Thymus (tissue), 11 donors: ENCODE measurements at regions not wholly inside any gene's neighbourhood (a gene's known extent, or its start where the extent isn't known, plus 50 kb on each side); places are given as distances from the start of the nearest gene placed in this dataset.

Experiments used
- DNase-seq, 9 donors: peaks; one replicate each; pipeline ENCODE4 v3.0.0-alpha.2; 2013; ENCODE audit warnings: low spot score in 9 of 9, low read depth in 6 of 9, missing footprints in 1 of 9
- H3K27ac ChIP-seq, 2 donors: one replicate each; pipeline ENCODE4 v1.5.1; 2013; ENCODE audit warnings: control low read depth in 1 of 2, low read depth in 1 of 2, low read length in 1 of 2, mild to moderate bottlenecking in 1 of 2, moderate library complexity in 1 of 2
- H3K27me3 ChIP-seq, 2 donors: one replicate each; pipeline ENCODE4 v1.5.1; 2013; ENCODE audit warnings: low read length in 1 of 2; ENCODE audit not compliant: control insufficient read depth in 2 of 2, insufficient read depth in 1 of 2
- H3K36me3 ChIP-seq, 2 donors: one replicate each; pipeline ENCODE4 v1.5.1; 2013; ENCODE audit warnings: low read length in 1 of 2, mild to moderate bottlenecking in 1 of 2, moderate library complexity in 1 of 2; ENCODE audit not compliant: control insufficient read depth in 2 of 2, insufficient read depth in 2 of 2
- H3K4me1 ChIP-seq, 2 donors: one replicate each; pipeline ENCODE4 v1.5.1; 2013; ENCODE audit warnings: low read length in 2 of 2; ENCODE audit not compliant: control insufficient read depth in 2 of 2, insufficient read depth in 2 of 2
- H3K4me3 ChIP-seq, 2 donors: one replicate each; pipeline ENCODE4 v1.5.1; 2013; ENCODE audit warnings: low read length in 2 of 2, control low read depth in 1 of 2, mild to moderate bottlenecking in 1 of 2
- H3K9me3 ChIP-seq, 2 donors: one replicate each; pipeline ENCODE4 v1.5.1; 2013; ENCODE audit warnings: low read length in 1 of 2, mild to moderate bottlenecking in 1 of 2; ENCODE audit not compliant: control insufficient read depth in 2 of 2, insufficient read depth in 1 of 2
- WGBS: extraction: QIAGEN DNeasy Blood & Tissue Kit; methylation state at CpG from one replicate; pipeline ENCODE4 v1.1.7; 2013; 5-methylcytosine and 5-hydroxymethylcytosine counted together
- donor health status: healthy.

DNA sequence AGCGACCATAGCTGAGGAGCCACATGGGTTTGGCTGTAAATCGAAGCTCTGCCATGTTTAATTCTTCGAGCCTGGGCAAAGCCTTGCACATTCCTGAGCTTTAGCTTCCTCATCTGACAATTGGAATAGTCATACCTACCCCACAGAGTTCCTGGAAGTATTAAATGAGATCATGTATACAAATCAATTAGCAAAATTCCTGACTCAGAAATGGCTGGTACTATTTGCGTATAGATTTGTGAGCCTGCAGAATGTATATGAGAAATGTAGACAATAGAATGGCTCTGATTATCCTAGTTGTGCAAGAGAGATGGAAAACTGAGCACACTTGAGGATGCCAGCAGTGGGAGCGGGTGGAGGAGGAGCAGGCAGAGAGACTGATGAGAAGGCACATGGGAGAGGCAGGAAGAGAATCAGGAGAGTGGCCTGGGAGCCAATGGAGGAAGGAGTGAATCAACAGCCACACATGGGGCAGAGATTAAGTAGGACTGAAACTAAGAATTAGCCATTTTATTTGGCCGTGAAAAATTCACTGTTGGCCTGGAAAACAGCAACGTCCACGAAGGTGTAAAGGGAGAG lies 128.0 kb upstream of the C1GALT1 start:
- Histone ChIP-seq H3K4me1 (no peaks in the 10 kb centered on the region), H3K4me3 (no peak overlapping the region), H3K27me3 (no peaks in the 10 kb centered on the region), H3K27ac (no peak overlapping the region), H3K36me3 (no peaks in the 10 kb centered on the region), H3K9me3 (no peaks in the 10 kb centered on the region)
- DNase-seq, result no peak
- WGBS, result 90% methylated on average over 8 of the region's 8 CpGs

DNA sequence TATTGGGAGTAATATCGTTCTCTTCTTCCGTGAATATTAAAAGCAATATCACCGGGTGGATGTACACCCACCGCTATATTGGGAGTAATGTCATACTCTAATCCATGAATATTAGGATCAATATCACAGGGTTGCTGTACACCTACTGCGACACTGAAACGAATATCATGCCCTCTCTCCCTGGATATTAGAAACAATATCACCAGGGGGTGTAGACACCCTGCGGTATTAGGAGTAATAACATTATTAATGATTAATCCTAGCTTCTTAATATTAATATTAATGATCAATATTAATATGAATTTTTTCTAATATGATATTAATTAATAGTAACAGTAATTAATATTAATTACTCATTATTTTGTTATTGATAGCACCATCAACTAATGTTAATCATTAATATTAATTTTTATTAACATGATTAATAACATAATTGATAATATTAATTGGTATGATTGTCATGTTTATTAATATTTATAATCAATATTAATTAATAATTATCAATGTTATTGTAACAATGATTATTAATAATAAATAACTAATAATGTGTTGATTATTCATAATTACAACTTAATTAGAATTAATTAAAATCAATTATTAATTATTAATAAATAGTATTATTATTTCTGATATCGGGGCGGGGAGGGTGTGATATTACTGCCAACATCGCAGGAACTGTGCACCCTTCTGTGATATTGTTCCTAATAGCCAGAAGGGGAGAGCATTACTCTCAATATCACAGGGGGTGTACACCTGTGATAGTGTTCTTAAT lies 121.3 kb upstream of the C1GALT1 start:
- 97% methylated on average over 10 of the region's 10 CpGs for WGBS
- no peaks in the 10 kb centered on the region for H3K4me1 ChIP-seq
- H3K9me3 ChIP-seq, result no peaks in the 10 kb centered on the region
- no peak for DNase-seq
- H3K36me3 ChIP-seq, result no peaks in the 10 kb centered on the region
- H3K27ac ChIP-seq, result no peak overlapping the region
- no peak overlapping the region for H3K4me3 ChIP-seq
- no peaks in the 10 kb centered on the region for H3K27me3 ChIP-seq

DNA sequence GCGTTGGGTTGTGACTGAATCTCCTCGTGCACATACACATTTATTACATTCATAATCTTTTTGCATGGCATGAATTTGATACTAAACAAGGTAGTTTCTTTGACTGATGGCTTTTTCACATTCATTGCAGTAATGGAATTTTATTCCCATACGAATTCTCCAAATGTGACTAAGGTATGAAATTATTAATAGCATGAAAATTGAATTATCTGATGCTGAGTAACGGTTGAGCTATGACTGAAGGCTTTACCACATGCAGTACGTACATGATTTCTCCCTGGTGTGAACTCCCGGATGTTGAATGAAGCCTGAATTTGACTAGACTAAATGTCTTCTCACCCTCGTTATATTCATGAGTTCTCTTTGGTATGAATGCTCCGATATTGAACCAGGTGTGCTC lies 104.4 kb upstream of the C1GALT1 start:
- no peak for DNase-seq
- H3K36me3 ChIP-seq, result no peaks in the 10 kb centered on the region
- H3K4me1 ChIP-seq, result no peaks in the 10 kb centered on the region
- no peaks in the 10 kb centered on the region for H3K27me3 ChIP-seq
- no peak overlapping the region for H3K4me3 ChIP-seq
- 87% methylated on average over 8 of the region's 8 CpGs for WGBS
- H3K27ac ChIP-seq, result no peak overlapping the region
- H3K9me3 ChIP-seq, result no peaks in the 10 kb centered on the region

DNA sequence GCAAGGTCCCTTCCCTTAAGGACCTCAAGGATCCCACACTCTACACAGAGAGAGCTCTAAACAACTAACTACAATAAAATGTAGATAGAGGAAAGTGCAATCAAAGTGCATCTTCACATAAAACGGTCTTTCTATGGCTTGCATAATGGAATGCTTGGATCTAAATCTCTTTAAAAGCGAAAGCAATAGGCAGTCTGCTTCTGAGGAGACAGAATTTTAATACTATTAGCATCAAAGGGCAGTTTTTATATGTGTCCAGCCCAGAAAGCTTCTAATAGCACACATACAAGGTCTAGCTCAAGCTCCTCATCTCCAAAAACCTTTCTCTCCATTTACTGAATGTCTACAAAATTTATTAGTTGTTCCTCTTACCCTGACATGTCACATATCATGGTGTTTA lies 101.5 kb upstream of the C1GALT1 start:
- Histone ChIP-seq H3K27me3 (no peaks in the 10 kb centered on the region), H3K9me3 (no peaks in the 10 kb centered on the region), H3K4me3 (no peak overlapping the region), H3K4me1 (no peaks in the 10 kb centered on the region), H3K27ac (no peak overlapping the region), H3K36me3 (no peaks in the 10 kb centered on the region)
- no peak for DNase-seq
- 68% methylated on average over 2 of the region's 2 CpGs for whole genome bisulfite sequencing

DNA sequence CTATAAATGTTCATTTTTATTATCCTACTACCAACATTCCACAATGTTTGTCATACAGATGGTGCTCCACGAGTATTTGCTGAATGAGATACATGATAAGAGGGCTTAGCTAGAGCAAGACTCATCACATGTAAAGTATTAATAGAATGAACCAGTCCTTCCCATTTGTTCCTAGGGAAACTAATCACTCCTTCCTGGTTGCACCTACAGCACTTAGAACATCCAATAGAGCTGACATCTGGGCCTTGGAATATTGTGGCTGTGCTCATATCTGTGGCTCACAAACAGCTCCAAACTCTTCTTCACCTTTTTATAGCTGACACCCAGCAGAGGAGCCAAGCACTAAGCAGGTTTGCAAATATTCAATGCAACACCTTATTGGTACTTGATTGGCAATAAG lies 91.9 kb upstream of the C1GALT1 start:
- no peaks in the 10 kb centered on the region for H3K36me3 ChIP-seq
- H3K9me3 ChIP-seq, result peaks cover 0 to 8% of the 10 kb centered on the region in 2 donors
- no peaks in the 10 kb centered on the region for H3K27me3 ChIP-seq
- no peak for DNase-seq
- no peaks in the 10 kb centered on the region for H3K4me1 ChIP-seq
- WGBS, result 90% methylated on average over 1 of the region's 1 CpG
- no peak overlapping the region for H3K4me3 ChIP-seq
- H3K27ac ChIP-seq, result no peak overlapping the region

DNA sequence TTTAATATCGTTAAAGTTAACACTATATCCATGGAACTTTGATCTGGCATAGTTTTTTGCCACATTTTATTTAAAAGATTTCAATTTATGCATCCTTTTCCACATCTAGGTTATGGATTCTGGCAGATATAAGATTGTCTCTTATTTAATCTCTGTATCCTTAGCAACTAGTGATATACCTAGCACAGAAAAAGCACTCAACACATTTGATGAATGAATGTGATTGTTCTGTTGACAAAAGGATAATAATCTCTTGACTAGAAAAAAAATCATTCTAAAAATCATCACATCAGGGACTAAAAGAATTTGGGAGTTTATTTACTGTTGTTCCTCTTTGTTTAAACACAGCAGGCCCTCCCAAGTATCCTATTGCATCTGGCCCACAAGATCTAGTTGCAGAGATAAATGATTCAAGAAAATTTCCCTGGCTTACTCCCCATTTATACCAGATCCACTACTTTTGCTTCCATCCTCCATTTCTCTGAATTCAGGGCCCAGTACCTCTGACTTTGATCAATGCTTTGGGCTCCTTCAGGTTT lies 84.0 kb upstream of the C1GALT1 start:
- Histone ChIP-seq H3K9me3 (no peaks in the 10 kb centered on the region), H3K4me3 (no peak overlapping the region), H3K36me3 (no peaks in the 10 kb centered on the region), H3K27me3 (no peaks in the 10 kb centered on the region), H3K4me1 (no peaks in the 10 kb centered on the region), H3K27ac (no peak overlapping the region)
- WGBS, result 99% methylated on average over 1 of the region's 1 CpG
- DNase-seq, result no peak

DNA sequence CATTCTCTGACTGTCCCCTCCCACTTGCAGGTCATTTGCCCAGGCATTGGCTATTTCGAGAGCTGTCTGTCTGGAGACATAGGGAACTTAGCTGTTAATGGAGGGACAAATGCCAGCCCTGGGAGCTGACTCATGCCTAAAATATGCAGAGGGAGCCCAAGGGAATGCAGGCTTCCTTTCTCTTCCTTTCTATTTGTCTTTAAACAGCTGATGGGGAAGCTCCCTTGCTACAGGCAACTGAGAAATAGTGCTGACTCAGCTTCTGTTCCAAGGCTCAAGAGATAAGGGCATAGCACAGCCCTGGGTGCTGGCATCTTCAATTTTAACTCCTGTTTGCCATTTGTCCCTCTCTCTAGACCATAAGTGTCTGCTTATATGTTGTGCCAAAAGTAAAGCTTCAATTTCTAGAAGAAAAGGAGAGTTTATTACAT lies 82.7 kb upstream of the C1GALT1 start:
- WGBS, result 91% methylated on average over 1 of the region's 1 CpG
- Histone ChIP-seq H3K27me3 (no peaks in the 10 kb centered on the region), H3K27ac (peak overlapping the region; percentile 20 to 44), H3K9me3 (no peaks in the 10 kb centered on the region), H3K4me1 (no peaks in the 10 kb centered on the region), H3K4me3 (no peak overlapping the region), H3K36me3 (no peaks in the 10 kb centered on the region)
- peak in 1 of 9 donors; percentile 18 for DNase-seq

DNA sequence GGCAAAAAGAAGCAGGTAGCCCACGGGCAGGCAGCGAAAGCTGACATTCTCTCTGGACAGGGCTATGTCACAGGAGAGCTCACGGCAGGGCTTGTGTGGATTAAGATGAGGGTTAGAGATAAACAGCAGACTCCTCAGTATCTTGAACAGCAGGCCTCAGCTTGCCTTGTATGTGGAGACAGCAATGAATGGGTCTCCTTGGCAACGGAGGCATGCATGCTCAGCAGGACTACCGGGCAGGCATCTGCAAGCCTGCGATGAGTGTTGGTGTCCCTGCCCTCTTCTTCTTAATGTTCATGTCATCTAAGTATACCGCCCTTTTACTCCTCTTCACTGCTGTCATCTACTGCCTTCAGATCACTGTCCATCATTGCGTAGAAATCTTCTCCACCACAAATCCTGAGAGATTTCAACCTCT lies 81.9 kb upstream of the C1GALT1 start:
- H3K36me3 ChIP-seq, result no peaks in the 10 kb centered on the region
- H3K27ac ChIP-seq, result peak overlapping the region in 1 of 2 donors; percentile 44
- 88% methylated on average over 8 of the region's 8 CpGs for WGBS
- no peak overlapping the region for H3K4me3 ChIP-seq
- peak in 2 of 9 donors; percentile 12 to 18 for DNase-seq
- no peaks in the 10 kb centered on the region for H3K9me3 ChIP-seq
- no peaks in the 10 kb centered on the region for H3K27me3 ChIP-seq
- no peaks in the 10 kb centered on the region for H3K4me1 ChIP-seq

DNA sequence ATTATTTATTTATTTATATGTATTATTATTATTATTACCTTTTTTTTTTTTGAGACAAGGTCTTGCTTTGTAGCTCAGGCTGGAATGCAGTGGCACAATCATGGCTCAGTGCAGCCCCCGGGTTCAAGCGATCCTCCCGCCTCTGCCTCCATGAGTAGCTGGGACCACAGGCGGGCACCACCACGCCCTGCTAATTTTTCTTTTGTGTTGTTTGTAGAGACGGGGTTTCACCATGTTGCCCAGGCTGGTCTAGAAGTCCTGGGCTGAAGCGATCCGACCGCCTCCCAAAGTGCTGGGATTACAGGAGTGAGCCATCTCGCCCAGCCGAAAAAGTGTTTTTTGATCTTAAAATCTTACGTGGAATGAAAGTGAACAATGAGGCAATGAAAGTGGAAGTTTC lies 79.4 kb upstream of the C1GALT1 start:
- Histone ChIP-seq H3K9me3 (no peaks in the 10 kb centered on the region), H3K27ac (no peak overlapping the region)
- DNase-seq, result no peak

More for the DNA sequence above, 79.4 kb upstream of the C1GALT1 start:
- WGBS, result 95% methylated on average over 12 of the region's 12 CpGs
- Histone ChIP-seq H3K4me1 (no peaks in the 10 kb centered on the region), H3K4me3 (no peak overlapping the region), H3K36me3 (no peaks in the 10 kb centered on the region), H3K27me3 (no peaks in the 10 kb centered on the region)
